WI38 (cell line): ENCODE measurements at regions not wholly inside any gene's neighbourhood (a gene's known extent, or its start where the extent isn't known, plus 50 kb on each side); places are given as distances from the start of the nearest gene placed in this dataset.

Experiments used
- H3K4me3 ChIP-seq: 2 replicates; pipeline ENCODE4 v1.5.1; 2011; ENCODE audit warnings: low read depth, mild to moderate bottlenecking, control low read depth, low read length
- TF ChIP-seq, protein P1 (sequence below): IDR thresholded peaks from 2 replicates; pipeline ENCODE4 v1.5.1; 2012; ENCODE audit warnings: low read depth, mild to moderate bottlenecking, control low read depth, low read length

DNA sequence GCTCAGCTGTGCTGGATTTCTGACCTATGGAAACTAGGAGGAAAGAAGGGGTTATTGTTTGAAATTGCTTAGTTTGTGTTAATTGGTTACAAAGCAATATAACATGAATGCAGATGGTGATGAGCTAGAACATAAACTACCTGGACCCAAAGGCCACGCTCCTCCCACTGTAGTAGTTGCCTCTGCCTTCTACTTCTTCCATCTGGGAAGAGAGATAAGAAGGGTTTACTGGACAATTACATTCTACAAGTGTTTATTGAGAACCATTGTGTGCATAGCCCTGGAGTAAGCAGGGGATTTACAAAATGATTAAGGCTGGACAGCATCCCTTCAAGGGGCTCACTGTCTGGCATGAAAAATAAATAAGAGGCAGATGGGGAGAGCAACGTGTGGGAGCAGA, 355.3 kb upstream of the TRPC7 start:
- H3K4me3 ChIP-seq, result no peak overlapping the region
- TF ChIP-seq, protein P1, sequence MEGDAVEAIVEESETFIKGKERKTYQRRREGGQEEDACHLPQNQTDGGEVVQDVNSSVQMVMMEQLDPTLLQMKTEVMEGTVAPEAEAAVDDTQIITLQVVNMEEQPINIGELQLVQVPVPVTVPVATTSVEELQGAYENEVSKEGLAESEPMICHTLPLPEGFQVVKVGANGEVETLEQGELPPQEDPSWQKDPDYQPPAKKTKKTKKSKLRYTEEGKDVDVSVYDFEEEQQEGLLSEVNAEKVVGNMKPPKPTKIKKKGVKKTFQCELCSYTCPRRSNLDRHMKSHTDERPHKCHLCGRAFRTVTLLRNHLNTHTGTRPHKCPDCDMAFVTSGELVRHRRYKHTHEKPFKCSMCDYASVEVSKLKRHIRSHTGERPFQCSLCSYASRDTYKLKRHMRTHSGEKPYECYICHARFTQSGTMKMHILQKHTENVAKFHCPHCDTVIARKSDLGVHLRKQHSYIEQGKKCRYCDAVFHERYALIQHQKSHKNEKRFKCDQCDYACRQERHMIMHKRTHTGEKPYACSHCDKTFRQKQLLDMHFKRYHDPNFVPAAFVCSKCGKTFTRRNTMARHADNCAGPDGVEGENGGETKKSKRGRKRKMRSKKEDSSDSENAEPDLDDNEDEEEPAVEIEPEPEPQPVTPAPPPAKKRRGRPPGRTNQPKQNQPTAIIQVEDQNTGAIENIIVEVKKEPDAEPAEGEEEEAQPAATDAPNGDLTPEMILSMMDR, result no peak

DNA sequence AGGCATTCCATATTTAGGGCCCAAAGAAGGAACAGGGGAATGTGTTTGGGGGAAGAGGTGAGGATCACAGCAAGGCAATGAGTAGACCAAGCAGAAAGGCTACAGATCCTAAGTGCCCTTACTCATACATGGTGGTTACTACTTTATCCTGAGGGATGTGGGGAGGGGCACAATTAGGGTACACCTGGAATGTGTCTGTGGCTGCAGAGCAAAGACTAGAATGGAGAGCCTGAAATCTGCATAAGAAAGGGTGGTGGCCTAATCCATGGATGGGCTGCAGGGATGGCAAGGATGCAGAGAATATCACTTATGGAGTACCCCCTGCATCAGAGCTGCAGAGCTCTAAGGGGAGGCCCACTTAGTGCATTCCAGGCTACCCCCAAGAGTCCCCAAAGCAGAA, 352.6 kb upstream of the TRPC7 start:
- H3K4me3 ChIP-seq, result no peak overlapping the region
- TF ChIP-seq, protein P1, result no peak

DNA sequence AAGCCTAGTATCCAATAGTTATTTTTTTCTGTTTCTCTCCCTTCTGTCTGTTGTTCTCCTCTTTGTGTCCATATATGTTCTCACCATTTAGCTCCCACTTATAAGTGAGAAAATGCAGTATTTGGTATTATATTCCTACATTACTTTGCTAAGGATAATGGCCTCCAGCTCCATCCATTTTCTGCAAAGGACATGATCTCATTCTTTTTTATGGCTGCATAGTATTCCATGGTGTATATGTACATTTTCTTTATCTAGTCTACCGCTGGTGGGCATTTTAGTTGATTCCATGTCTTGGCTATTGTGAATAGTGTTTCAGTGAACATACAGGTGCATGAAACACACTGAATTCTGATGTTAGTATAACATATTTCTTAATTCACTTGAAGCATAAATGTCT, 348.9 kb upstream of the TRPC7 start:
- TF ChIP-seq, protein P1, result no peak
- H3K4me3 ChIP-seq, result no peak overlapping the region

DNA sequence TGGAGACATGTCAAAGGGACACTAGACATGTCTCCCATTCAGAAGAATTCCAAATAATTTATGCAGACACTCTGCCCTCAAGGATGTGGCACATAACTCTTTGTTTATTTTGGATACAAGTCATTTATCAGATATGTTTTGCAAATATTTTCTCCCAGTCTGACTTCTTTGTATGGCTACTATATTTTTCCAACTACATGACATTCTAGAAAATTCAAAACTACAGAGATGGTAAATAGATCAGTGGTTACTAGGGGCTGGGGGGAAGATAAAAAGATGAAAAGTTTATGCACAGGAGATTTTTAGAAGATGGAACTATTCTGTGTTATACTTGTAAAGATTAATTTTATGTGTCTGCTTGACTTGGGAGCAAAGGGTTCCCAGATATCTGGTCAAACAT, 347.3 kb upstream of the TRPC7 start:
- no peak overlapping the region for H3K4me3 ChIP-seq
- TF ChIP-seq, protein P1, result no peak

DNA sequence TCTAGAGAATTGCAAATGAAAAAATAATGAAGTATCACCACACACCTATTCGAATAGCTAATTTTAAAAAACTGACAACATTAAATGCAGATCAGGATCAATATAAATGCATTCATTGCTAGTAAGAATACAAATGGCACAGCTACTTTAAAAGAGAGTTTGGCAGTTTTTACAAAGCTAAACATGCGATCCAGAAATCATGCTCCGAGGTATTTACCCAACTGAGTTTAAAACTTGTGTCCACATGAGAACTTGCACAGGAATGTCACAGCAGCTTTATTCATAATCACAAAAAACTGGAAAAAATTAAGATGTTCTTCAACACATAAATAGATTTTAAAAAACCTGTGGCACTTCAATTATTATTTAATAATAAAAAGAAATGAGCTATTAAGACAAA, 345.5 kb upstream of the TRPC7 start:
- TF ChIP-seq, protein P1, result no peak

DNA sequence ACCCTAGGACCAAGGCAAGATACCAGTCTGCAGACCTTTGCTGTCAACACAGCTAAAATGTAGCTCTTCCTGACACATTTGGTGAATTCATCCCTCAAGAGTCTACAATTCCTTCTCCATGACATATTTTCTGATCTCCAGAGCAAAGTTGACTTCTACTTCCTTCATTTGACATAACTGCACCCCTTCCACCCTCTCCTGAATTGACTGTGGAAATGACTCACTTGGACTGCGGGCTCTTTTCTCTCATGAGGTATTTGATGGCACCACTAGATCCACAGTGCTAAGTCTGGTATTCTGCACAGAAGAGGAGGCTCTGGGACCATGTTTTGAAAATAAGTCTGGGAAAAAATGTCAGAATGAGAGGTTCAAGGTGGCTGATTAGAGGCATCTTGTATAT, 338.4 kb upstream of the TRPC7 start:
- H3K4me3 ChIP-seq, result no peak overlapping the region
- TF ChIP-seq, protein P1, result no peak

More for the DNA sequence above, 345.5 kb upstream of the TRPC7 start:
- H3K4me3 ChIP-seq, result no peak overlapping the region

DNA sequence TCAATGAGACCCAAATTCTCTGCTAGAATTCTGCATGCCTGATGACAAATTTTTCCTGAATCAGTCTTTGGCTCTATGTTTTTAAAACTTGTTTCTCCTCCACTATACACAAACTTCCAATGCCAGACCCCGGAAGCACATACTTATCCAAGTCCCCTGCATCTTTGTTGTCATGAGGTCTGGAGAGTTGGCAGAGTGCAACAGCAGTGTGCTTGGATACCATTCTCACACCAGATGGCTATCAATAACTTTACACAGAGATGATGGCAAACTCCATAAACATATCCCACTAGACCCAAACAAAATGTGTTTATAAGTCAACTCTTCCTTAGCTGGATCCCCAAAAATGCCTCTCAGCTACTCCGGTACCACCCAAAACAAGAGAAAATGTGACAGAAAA, 337.7 kb upstream of the TRPC7 start:
- TF ChIP-seq, protein P1, result no peak

DNA sequence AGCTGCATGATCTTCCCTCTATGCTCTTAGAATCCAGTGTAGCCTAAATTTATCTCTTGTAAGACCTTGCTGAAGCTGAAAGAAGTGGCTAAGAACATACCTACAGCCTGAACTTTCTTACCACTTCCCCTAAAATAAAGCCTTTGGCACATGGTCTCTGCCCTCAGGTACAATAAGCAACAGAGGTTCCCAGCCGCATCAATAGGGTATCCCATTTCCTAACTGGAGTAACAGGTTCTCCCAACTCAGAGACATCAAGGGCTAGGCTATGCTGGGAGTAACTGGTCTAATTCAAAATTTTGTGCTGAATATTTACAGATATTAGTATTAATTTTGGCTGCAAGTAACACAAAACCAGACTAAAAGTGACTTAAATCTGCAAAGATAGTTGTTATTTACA, 335.8 kb upstream of the TRPC7 start:
- TF ChIP-seq, protein P1, result no peak

More for the DNA sequence above, 337.7 kb upstream of the TRPC7 start:
- H3K4me3 ChIP-seq, result no peak overlapping the region

More for the DNA sequence above, 335.8 kb upstream of the TRPC7 start:
- H3K4me3 ChIP-seq, result no peak overlapping the region
